SK-N-SH (cell line): ENCODE measurements at regions not wholly inside any gene's neighbourhood (a gene's known extent, or its start where the extent isn't known, plus 50 kb on each side); places are given as distances from the start of the nearest gene placed in this dataset.

Experiments
- EP300 ChIP-seq, 2 experiments: IDR thresholded peaks; 2 replicates each; pipeline versions ENCODE4 v1.4.0 to v1.6.1; 2012; ENCODE audit warnings: borderline replicate concordance in 1 of 2, low read depth in 1 of 2, low read length in 1 of 2
- FOXM1 ChIP-seq: IDR thresholded peaks from 2 replicates; pipeline ENCODE4 v1.4.0; 2012; ENCODE audit warnings: low read depth, mild to moderate bottlenecking
- TF ChIP-seq, protein P1 (sequence below): fragments of 200-600 bp; sonication (generic); IDR thresholded peaks from 2 replicates; pipeline ENCODE4 v1.6.1; 2017; ENCODE audit warnings: antibody characterized with exemption, mild to moderate bottlenecking, moderate library complexity

DNA sequence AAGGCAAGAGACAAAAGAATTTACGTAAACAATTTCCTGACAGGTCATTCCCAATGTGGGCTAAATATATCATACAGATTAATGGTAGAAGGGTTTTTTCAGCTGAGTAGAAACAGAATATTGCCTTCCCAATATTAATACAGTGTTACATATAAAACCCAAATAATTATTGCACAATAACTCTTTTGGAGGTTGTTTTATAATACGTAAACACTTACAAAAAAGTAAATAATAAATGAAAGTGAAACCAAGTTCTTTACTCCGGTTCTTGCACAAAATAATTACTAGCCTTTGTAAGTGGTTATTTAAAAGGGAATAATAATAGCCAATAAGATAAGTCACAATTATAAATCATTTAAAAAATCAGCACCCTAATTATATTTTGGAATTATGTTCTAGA lies 118.6 kb upstream of the SSTR1 start:
- TF ChIP-seq, protein P1, sequence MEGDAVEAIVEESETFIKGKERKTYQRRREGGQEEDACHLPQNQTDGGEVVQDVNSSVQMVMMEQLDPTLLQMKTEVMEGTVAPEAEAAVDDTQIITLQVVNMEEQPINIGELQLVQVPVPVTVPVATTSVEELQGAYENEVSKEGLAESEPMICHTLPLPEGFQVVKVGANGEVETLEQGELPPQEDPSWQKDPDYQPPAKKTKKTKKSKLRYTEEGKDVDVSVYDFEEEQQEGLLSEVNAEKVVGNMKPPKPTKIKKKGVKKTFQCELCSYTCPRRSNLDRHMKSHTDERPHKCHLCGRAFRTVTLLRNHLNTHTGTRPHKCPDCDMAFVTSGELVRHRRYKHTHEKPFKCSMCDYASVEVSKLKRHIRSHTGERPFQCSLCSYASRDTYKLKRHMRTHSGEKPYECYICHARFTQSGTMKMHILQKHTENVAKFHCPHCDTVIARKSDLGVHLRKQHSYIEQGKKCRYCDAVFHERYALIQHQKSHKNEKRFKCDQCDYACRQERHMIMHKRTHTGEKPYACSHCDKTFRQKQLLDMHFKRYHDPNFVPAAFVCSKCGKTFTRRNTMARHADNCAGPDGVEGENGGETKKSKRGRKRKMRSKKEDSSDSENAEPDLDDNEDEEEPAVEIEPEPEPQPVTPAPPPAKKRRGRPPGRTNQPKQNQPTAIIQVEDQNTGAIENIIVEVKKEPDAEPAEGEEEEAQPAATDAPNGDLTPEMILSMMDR = no peak
- TF ChIP-seq FOXM1 (no peak), EP300 (IDR thresholded peaks at IDR 0.05; ENCODE audit: borderline replicate concordance in 1 of 2, low read depth in 1 of 2, low read length in 1 of 2) (no peak)
